Liver (tissue), 8 donors: ENCODE measurements at regions not wholly inside any gene's neighbourhood (a gene's known extent, or its start where the extent isn't known, plus 50 kb on each side); places are given as distances from the start of the nearest gene placed in this dataset.

Experiments used
- DNase-seq: peaks from one replicate; pipeline ENCODE4 v3.0.0-alpha.2; 2017; ENCODE audit warnings: low spot score
- H3K27ac ChIP-seq, 2 donors: one replicate each; pipeline ENCODE4 v1.7.0; 2013; ENCODE audit warnings: inconsistent platforms in 2 of 2, low read length in 2 of 2, control low read depth in 1 of 2, low read depth in 1 of 2, mild to moderate bottlenecking in 1 of 2
- H3K27me3 ChIP-seq, 4 donors: one replicate each; pipeline versions ENCODE4 v1.6.1 to v1.7.0; 2013; ENCODE audit warnings: low read length in 3 of 4, inconsistent platforms in 1 of 4, mild to moderate bottlenecking in 1 of 4, moderate library complexity in 1 of 4; ENCODE audit not compliant: control insufficient read depth in 4 of 4, insufficient read depth in 4 of 4
- H3K36me3 ChIP-seq, 4 donors: one replicate each; pipeline versions ENCODE4 v1.6.1 to v1.7.0; 2013; ENCODE audit warnings: low read length in 3 of 4, mild to moderate bottlenecking in 3 of 4, low read depth in 1 of 4, moderate library complexity in 1 of 4; ENCODE audit not compliant: control insufficient read depth in 4 of 4, insufficient read depth in 3 of 4
- H3K4me1 ChIP-seq, 4 donors: one replicate each; pipeline versions ENCODE4 v1.6.1 to v1.7.0; 2013; ENCODE audit warnings: low read length in 3 of 4, mild to moderate bottlenecking in 3 of 4, moderate library complexity in 1 of 4; ENCODE audit not compliant: control insufficient read depth in 4 of 4, insufficient read depth in 4 of 4
- H3K4me3 ChIP-seq, 3 donors: one replicate each; pipeline versions ENCODE4 v1.6.1 to v1.7.0; 2013; ENCODE audit warnings: low read length in 3 of 3, control low read depth in 1 of 3, low read depth in 1 of 3, mild to moderate bottlenecking in 1 of 3
- H3K9ac ChIP-seq, 2 donors: one replicate each; pipeline ENCODE4 v1.7.0; 2013; ENCODE audit warnings: low read length in 2 of 2, mild to moderate bottlenecking in 2 of 2, moderate library complexity in 2 of 2, control low read depth in 1 of 2, low read depth in 1 of 2
- H3K9me3 ChIP-seq, 4 donors: one replicate each; pipeline versions ENCODE4 v1.6.1 to v1.7.0; 2013; ENCODE audit warnings: low read length in 3 of 4; ENCODE audit not compliant: control insufficient read depth in 4 of 4
- ATF3 ChIP-seq: IDR thresholded peaks from 2 replicates; pipeline ENCODE4 v1.6.1; 2016; ENCODE audit warnings: antibody characterized with exemption
- EGR1 ChIP-seq, 2 donors: IDR thresholded peaks; 2 replicates each; pipeline ENCODE4 v1.6.1; 2016 to 2018; ENCODE audit warnings: antibody characterized with exemption in 2 of 2, low read depth in 2 of 2
- FOXA1 ChIP-seq: IDR thresholded peaks from 2 replicates; pipeline ENCODE4 v1.6.1; 2016; ENCODE audit warnings: antibody characterized with exemption
- GABPA ChIP-seq, 2 donors: IDR thresholded peaks in 1 of 2; conservative IDR thresholded peaks in 1 of 2; 2 replicates each; pipeline ENCODE4 v1.6.1; 2016; ENCODE audit warnings: antibody characterized with exemption in 2 of 2, mild to moderate bottlenecking in 1 of 2, moderate library complexity in 1 of 2
- HNF4A ChIP-seq, 2 donors: conservative IDR thresholded peaks; 2 replicates each; pipeline ENCODE4 v1.6.1; 2016; ENCODE audit warnings: antibody characterized with exemption in 2 of 2, mild to moderate bottlenecking in 2 of 2
- HNF4G ChIP-seq: IDR thresholded peaks from 2 replicates; pipeline ENCODE4 v1.6.1; 2016; ENCODE audit warnings: antibody characterized with exemption
- JUND ChIP-seq, 2 donors: IDR thresholded peaks; 2 replicates each; pipeline ENCODE4 v1.6.1; 2016; ENCODE audit warnings: antibody characterized with exemption in 2 of 2
- MAX ChIP-seq: IDR thresholded peaks from 2 replicates; pipeline ENCODE4 v1.6.1; 2016; ENCODE audit warnings: antibody characterized with exemption
- NR2F2 ChIP-seq: IDR thresholded peaks from 2 replicates; pipeline ENCODE4 v1.6.1; 2016; ENCODE audit warnings: antibody characterized with exemption
- RAD21 ChIP-seq, 2 donors: IDR thresholded peaks; 2 replicates each; pipeline ENCODE4 v1.6.1; 2016; ENCODE audit warnings: antibody characterized with exemption in 2 of 2, mild to moderate bottlenecking in 2 of 2
- RXRA ChIP-seq, 2 donors: IDR thresholded peaks; 2 replicates each; pipeline ENCODE4 v1.6.1; 2017 to 2018; ENCODE audit warnings: antibody characterized with exemption in 2 of 2, mild to moderate bottlenecking in 1 of 2
- SP1 ChIP-seq: IDR thresholded peaks from 2 replicates; pipeline ENCODE4 v1.6.1; 2018; ENCODE audit warnings: antibody characterized with exemption, mild to moderate bottlenecking
- TAF1 ChIP-seq: conservative IDR thresholded peaks from 2 replicates; pipeline ENCODE4 v1.6.1; 2016; ENCODE audit warnings: antibody characterized with exemption, mild to moderate bottlenecking
- YY1 ChIP-seq: IDR thresholded peaks from 2 replicates; pipeline ENCODE4 v1.6.1; 2016; ENCODE audit warnings: antibody characterized with exemption, mild to moderate bottlenecking
- WGBS: extraction: QIAGEN DNeasy Blood & Tissue Kit; methylation state at CpG from one replicate; pipeline ENCODE4 v1.1.7; 2013; 5-methylcytosine and 5-hydroxymethylcytosine counted together
- TF ChIP-seq, protein P1 (sequence below): IDR thresholded peaks from 2 replicates; pipeline ENCODE4 v1.6.1; 2016; ENCODE audit warnings: antibody characterized with exemption
- TF ChIP-seq, protein P2 (sequence below): fragments of 150-350 bp; IDR thresholded peaks from 2 replicates; pipeline ENCODE4 v1.5.1; 2017; ENCODE audit warnings: improper control_type of control experiment, low read depth, low read length; ENCODE audit not compliant: missing input control
- TF ChIP-seq, protein P3 (sequence below): IDR thresholded peaks from 2 replicates; pipeline ENCODE4 v1.6.1; 2016; ENCODE audit warnings: antibody characterized with exemption, mild to moderate bottlenecking
- donor health status: healthy.
- donor health status: healthy.
- donor health status: healthy.
- donor health status: healthy.
- donor health status: healthy.

GRCh38 chr10:111874576-111874975 is 309.0 kb downstream of the GPAM start:
- Histone ChIP-seq H3K4me3 (no peak overlapping the region), H3K36me3 (no peaks in the 10 kb centered on the region), H3K9me3 (peaks cover 0 to 9% (median 4%) of the 10 kb centered on the region in 4 donors), H3K27ac (no peak overlapping the region), H3K4me1 (no peaks in the 10 kb centered on the region), H3K27me3 (no peaks in the 10 kb centered on the region), H3K9ac (no peak overlapping the region)
- WGBS, result 87% methylated on average over 3 of the region's 3 CpGs
- no peak for DNase-seq
- TF ChIP-seq FOXA1, result no peak
- no peak for TF ChIP-seq RXRA (IDR thresholded peaks at IDR 0.05)
- no peak for TF ChIP-seq YY1
- TF ChIP-seq ATF3, result no peak
- TF ChIP-seq TAF1, result no peak
- no peak for TF ChIP-seq RAD21 (IDR thresholded peaks at IDR 0.05)
- no peak for TF ChIP-seq MAX
- TF ChIP-seq SP1, result no peak
- TF ChIP-seq HNF4G, result no peak
- TF ChIP-seq NR2F2, result no peak
- TF ChIP-seq, protein P1, sequence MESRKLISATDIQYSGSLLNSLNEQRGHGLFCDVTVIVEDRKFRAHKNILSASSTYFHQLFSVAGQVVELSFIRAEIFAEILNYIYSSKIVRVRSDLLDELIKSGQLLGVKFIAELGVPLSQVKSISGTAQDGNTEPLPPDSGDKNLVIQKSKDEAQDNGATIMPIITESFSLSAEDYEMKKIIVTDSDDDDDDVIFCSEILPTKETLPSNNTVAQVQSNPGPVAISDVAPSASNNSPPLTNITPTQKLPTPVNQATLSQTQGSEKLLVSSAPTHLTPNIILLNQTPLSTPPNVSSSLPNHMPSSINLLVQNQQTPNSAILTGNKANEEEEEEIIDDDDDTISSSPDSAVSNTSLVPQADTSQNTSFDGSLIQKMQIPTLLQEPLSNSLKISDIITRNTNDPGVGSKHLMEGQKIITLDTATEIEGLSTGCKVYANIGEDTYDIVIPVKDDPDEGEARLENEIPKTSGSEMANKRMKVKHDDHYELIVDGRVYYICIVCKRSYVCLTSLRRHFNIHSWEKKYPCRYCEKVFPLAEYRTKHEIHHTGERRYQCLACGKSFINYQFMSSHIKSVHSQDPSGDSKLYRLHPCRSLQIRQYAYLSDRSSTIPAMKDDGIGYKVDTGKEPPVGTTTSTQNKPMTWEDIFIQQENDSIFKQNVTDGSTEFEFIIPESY, result no peak
- no peak for TF ChIP-seq EGR1 (IDR thresholded peaks at IDR 0.05; ENCODE audit: low read depth in 2 of 2)

DNA sequence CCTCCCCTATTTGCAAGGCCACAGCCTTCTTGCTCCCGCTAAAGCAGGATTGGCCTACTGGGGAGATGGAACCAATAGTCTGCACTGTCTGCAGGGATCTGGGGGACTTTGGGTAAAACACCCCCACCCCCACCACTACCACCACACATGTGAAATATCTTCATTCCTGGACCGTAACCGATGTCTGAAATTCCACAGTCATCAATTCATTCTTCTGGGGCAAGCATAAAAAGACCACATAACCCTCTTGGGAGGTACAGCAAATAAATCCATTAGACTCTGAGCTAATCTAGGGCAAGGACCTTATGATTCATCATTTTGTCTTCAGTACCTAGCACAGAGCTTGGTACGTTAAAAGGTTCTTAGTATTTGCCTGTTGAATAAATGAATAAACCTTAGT is 307.8 kb downstream of the GPAM start:
- no peaks in the 10 kb centered on the region for H3K4me1 ChIP-seq
- no peaks in the 10 kb centered on the region for H3K27me3 ChIP-seq
- peaks cover 0 to 9% (median 4%) of the 10 kb centered on the region in 4 donors for H3K9me3 ChIP-seq
- WGBS, result 67% methylated on average over 4 of the region's 4 CpGs
- TF ChIP-seq, protein P2, sequence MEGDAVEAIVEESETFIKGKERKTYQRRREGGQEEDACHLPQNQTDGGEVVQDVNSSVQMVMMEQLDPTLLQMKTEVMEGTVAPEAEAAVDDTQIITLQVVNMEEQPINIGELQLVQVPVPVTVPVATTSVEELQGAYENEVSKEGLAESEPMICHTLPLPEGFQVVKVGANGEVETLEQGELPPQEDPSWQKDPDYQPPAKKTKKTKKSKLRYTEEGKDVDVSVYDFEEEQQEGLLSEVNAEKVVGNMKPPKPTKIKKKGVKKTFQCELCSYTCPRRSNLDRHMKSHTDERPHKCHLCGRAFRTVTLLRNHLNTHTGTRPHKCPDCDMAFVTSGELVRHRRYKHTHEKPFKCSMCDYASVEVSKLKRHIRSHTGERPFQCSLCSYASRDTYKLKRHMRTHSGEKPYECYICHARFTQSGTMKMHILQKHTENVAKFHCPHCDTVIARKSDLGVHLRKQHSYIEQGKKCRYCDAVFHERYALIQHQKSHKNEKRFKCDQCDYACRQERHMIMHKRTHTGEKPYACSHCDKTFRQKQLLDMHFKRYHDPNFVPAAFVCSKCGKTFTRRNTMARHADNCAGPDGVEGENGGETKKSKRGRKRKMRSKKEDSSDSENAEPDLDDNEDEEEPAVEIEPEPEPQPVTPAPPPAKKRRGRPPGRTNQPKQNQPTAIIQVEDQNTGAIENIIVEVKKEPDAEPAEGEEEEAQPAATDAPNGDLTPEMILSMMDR, result no peak
- TF ChIP-seq YY1 (no peak), NR2F2 (no peak), HNF4G (no peak), JUND (IDR thresholded peaks at IDR 0.05) (no peak), RXRA (IDR thresholded peaks at IDR 0.05) (no peak), TAF1 (no peak), ATF3 (no peak), GABPA (IDR thresholded peaks at IDR 0.05 in 1 of 2, conservative IDR thresholded peaks at IDR 0.05 in 1 of 2) (no peak), HNF4A (conservative IDR thresholded peaks at IDR 0.05) (no peak), FOXA1 (no peak), MAX (no peak)
- TF ChIP-seq, protein P3, sequence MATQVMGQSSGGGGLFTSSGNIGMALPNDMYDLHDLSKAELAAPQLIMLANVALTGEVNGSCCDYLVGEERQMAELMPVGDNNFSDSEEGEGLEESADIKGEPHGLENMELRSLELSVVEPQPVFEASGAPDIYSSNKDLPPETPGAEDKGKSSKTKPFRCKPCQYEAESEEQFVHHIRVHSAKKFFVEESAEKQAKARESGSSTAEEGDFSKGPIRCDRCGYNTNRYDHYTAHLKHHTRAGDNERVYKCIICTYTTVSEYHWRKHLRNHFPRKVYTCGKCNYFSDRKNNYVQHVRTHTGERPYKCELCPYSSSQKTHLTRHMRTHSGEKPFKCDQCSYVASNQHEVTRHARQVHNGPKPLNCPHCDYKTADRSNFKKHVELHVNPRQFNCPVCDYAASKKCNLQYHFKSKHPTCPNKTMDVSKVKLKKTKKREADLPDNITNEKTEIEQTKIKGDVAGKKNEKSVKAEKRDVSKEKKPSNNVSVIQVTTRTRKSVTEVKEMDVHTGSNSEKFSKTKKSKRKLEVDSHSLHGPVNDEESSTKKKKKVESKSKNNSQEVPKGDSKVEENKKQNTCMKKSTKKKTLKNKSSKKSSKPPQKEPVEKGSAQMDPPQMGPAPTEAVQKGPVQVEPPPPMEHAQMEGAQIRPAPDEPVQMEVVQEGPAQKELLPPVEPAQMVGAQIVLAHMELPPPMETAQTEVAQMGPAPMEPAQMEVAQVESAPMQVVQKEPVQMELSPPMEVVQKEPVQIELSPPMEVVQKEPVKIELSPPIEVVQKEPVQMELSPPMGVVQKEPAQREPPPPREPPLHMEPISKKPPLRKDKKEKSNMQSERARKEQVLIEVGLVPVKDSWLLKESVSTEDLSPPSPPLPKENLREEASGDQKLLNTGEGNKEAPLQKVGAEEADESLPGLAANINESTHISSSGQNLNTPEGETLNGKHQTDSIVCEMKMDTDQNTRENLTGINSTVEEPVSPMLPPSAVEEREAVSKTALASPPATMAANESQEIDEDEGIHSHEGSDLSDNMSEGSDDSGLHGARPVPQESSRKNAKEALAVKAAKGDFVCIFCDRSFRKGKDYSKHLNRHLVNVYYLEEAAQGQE, result no peak
- TF ChIP-seq, protein P1, result no peak
- H3K27ac ChIP-seq, result no peak overlapping the region
- DNase-seq, result no peak
- H3K9ac ChIP-seq, result no peak overlapping the region
- H3K36me3 ChIP-seq, result no peaks in the 10 kb centered on the region
- H3K4me3 ChIP-seq, result no peak overlapping the region
